H1 (cell line): ENCODE measurements at regions not wholly inside any gene's neighbourhood (a gene's known extent, or its start where the extent isn't known, plus 50 kb on each side); places are given as distances from the start of the nearest gene placed in this dataset.

ENCODE experiments used
- CTCF ChIA-PET: fragments of 300-600 bp; sonication (Branson Sonifier 250); formaldehyde crosslinking; loops from one replicate; lab custom pipeline; 2021; ENCODE audit not compliant: partially characterized antibody; lab: Charles Lee
- POLR2A ChIA-PET: fragments of 300-600 bp; sonication (Branson Sonifier 250); formaldehyde crosslinking; loops from one replicate; lab custom pipeline; 2021; ENCODE audit warnings: inconsistent platforms; ENCODE audit not compliant: partially characterized antibody; lab: Charles Lee
- DNase-seq, 2 experiments: peaks; one replicate each; pipeline versions ENCODE4 v3.0.0 to v3.0.0-alpha.2; 2010 to 2022; ENCODE audit warnings: low spot score in 2 of 2, low read depth in 1 of 2, mixed read lengths in 1 of 2
- FAIRE-seq: peaks from 2 replicates; lab custom pipeline; 2011; peaks lifted over from hg19 to GRCh38; lab: Jason Lieb, UNC
- H2AFZ ChIP-seq: 2 replicates; pipeline ENCODE4 v1.8.1; 2012; ENCODE audit warnings: low read length, inconsistent platforms
- H2AK5ac ChIP-seq: 2 replicates; pipeline ENCODE4 v1.6.1; 2013; ENCODE audit warnings: low read depth, low read length
- H2BK120ac ChIP-seq: replicated peaks from 2 replicates; pipeline ENCODE3; 2013; ENCODE audit warnings: low read depth, low read length, inconsistent platforms
- H2BK12ac ChIP-seq: 2 replicates; pipeline ENCODE4 v1.6.1; 2013; ENCODE audit warnings: low read depth, low read length
- H2BK15ac ChIP-seq: 2 replicates; pipeline ENCODE4 v1.6.1; 2013; ENCODE audit warnings: low read length
- H2BK20ac ChIP-seq: 2 replicates; pipeline ENCODE4 v1.6.1; 2013; ENCODE audit warnings: low read length
- H2BK5ac ChIP-seq: 2 replicates; pipeline ENCODE4 v1.6.1; 2013; ENCODE audit warnings: low read depth, low read length
- H3K14ac ChIP-seq: 2 replicates; pipeline ENCODE4 v1.6.1; 2013; ENCODE audit warnings: inconsistent platforms; ENCODE audit not compliant: insufficient read length
- H3K18ac ChIP-seq: 2 replicates; pipeline ENCODE4 v1.6.1; 2013; ENCODE audit warnings: low read length; ENCODE audit errors: extremely low read depth
- H3K23ac ChIP-seq: 2 replicates; pipeline ENCODE4 v1.6.1; 2013; ENCODE audit warnings: inconsistent platforms; ENCODE audit not compliant: insufficient read length
- H3K23me2 ChIP-seq: 2 replicates; pipeline ENCODE4 v1.6.1; 2013; ENCODE audit warnings: low read depth, low read length
- H3K27ac ChIP-seq: 2 replicates; pipeline ENCODE4 v1.6.1; 2011; ENCODE audit warnings: low read depth, low read length, inconsistent platforms
- H3K27me3 ChIP-seq, 4 experiments: replicated peaks in 1 of 4; 1 replicate in 1 of 4; 2 replicates in 3 of 4; pipeline versions ENCODE4 v1.6.1 to v1.8.1; 2011 to 2013; ENCODE audit warnings: low read length in 3 of 4, mild to moderate bottlenecking in 3 of 4, inconsistent platforms in 2 of 4, mixed read lengths in 2 of 4, moderate library complexity in 1 of 4; ENCODE audit not compliant: control insufficient read depth in 3 of 4, insufficient read depth in 3 of 4; ENCODE audit errors: extremely low read depth in 1 of 4
- H3K36me3 ChIP-seq, 4 experiments: 2 replicates each; pipeline versions ENCODE4 v1.6.1 to v1.8.1; 2011 to 2013; ENCODE audit warnings: mild to moderate bottlenecking in 4 of 4, low read length in 3 of 4, moderate library complexity in 2 of 4, control low read depth in 1 of 4, inconsistent platforms in 1 of 4; ENCODE audit not compliant: insufficient read depth in 4 of 4, control insufficient read depth in 2 of 4
- H3K4ac ChIP-seq: replicated peaks from 2 replicates; pipeline ENCODE3; 2013; ENCODE audit warnings: low read length, low read depth, mixed read lengths, inconsistent platforms; ENCODE audit not compliant: insufficient read length
- H3K4me1 ChIP-seq, 4 experiments: replicated peaks in 1 of 4; 1 replicate in 1 of 4; 2 replicates in 3 of 4; pipeline versions ENCODE4 v1.6.1 to v1.8.1; 2011 to 2013; ENCODE audit warnings: low read length in 3 of 4, inconsistent platforms in 2 of 4, mixed read lengths in 1 of 4; ENCODE audit not compliant: insufficient read depth in 4 of 4, control insufficient read depth in 3 of 4
- H3K4me2 ChIP-seq, 2 experiments: 2 replicates each; pipeline versions ENCODE4 v1.6.1 to v1.8.1; 2011 to 2013; ENCODE audit warnings: low read depth in 2 of 2, low read length in 2 of 2, control low read depth in 1 of 2, inconsistent platforms in 1 of 2, mild to moderate bottlenecking in 1 of 2; ENCODE audit not compliant: insufficient read depth in 1 of 2
- H3K4me3 ChIP-seq, 4 experiments: fragments of 200-600, 300-600 bp in 1 of 4; sonication (generic), shearing (Covaris generic), sonication (Bioruptor Twin) in 1 of 4; 2 replicates each; pipeline versions ENCODE4 v1.5.1 to v1.8.1; 2011 to 2016; ENCODE audit warnings: low read length in 4 of 4, low read depth in 3 of 4, control low read depth in 2 of 4, inconsistent platforms in 2 of 4, mild to moderate bottlenecking in 2 of 4, mixed read lengths in 1 of 4, moderate library complexity in 1 of 4; ENCODE audit not compliant: insufficient read depth in 2 of 4; ENCODE audit errors: extremely low read depth in 1 of 4
- H3K56ac ChIP-seq: replicated peaks from 2 replicates; pipeline ENCODE3; 2013; ENCODE audit warnings: low read depth, mild to moderate bottlenecking, mixed read lengths, low read length, inconsistent platforms; ENCODE audit not compliant: insufficient read length
- H3K79me1 ChIP-seq: 2 replicates; pipeline ENCODE4 v1.6.1; 2013; ENCODE audit warnings: low read depth, low read length, control low read depth
- H3K79me2 ChIP-seq, 2 experiments: 2 replicates each; pipeline versions ENCODE4 v1.6.1 to v1.8.1; 2012 to 2013; ENCODE audit warnings: low read length in 2 of 2, mild to moderate bottlenecking in 2 of 2, inconsistent platforms in 1 of 2; ENCODE audit not compliant: insufficient read depth in 2 of 2, control insufficient read depth in 1 of 2
- H3K9ac ChIP-seq, 4 experiments: replicated peaks in 1 of 4; 1 replicate in 1 of 4; 2 replicates in 3 of 4; pipeline versions ENCODE4 v1.6.1 to v1.8.1; 2011 to 2013; ENCODE audit warnings: low read depth in 3 of 4, low read length in 3 of 4, control low read depth in 2 of 4, mild to moderate bottlenecking in 2 of 4, moderate library complexity in 2 of 4, inconsistent platforms in 1 of 4; ENCODE audit errors: extremely low read depth in 1 of 4
- H3K9me3 ChIP-seq, 2 experiments: 2 replicates each; pipeline versions ENCODE4 v1.6.1 to v1.8.1; 2012 to 2013; ENCODE audit warnings: mild to moderate bottlenecking in 2 of 2, moderate library complexity in 2 of 2, control low read depth in 1 of 2, inconsistent platforms in 1 of 2, low read depth in 1 of 2, low read length in 1 of 2, mixed read lengths in 1 of 2; ENCODE audit not compliant: insufficient read depth in 2 of 2
- H4K20me1 ChIP-seq, 2 experiments: replicated peaks in 1 of 2; 2 replicates each; pipeline versions ENCODE3 to v1.8.1; 2011 to 2013; ENCODE audit warnings: inconsistent platforms in 2 of 2, low read length in 2 of 2, mild to moderate bottlenecking in 1 of 2; ENCODE audit not compliant: insufficient read depth in 2 of 2, control insufficient read depth in 1 of 2
- H4K5ac ChIP-seq: 2 replicates; pipeline ENCODE4 v1.6.1; 2013; ENCODE audit warnings: low read length, low read depth, mixed read lengths, inconsistent platforms; ENCODE audit not compliant: insufficient read length
- H4K8ac ChIP-seq: 2 replicates; pipeline ENCODE4 v1.8.0; 2013; ENCODE audit warnings: mild to moderate bottlenecking, moderate library complexity, low read length, inconsistent platforms; ENCODE audit not compliant: insufficient read depth; ENCODE audit errors: extremely low read depth
- H4K91ac ChIP-seq: replicated peaks from 2 replicates; pipeline ENCODE3; 2013; ENCODE audit warnings: low read length, mixed read lengths, inconsistent platforms; ENCODE audit not compliant: insufficient read length
- BACH1 ChIP-seq: IDR thresholded peaks from 2 replicates; pipeline ENCODE4 v1.6.1; 2012; ENCODE audit warnings: low read length, improper control_type of control experiment
- CHD1 ChIP-seq: IDR thresholded peaks from 2 replicates; pipeline ENCODE4 v1.6.1; 2012; ENCODE audit warnings: low read depth, low read length, improper control_type of control experiment
- CREB1 ChIP-seq: IDR thresholded peaks from 2 replicates; pipeline ENCODE4 v1.6.1; 2012; ENCODE audit warnings: inconsistent platforms
- GABPA ChIP-seq: IDR thresholded peaks from 2 replicates; pipeline ENCODE4 v1.6.1; 2011; ENCODE audit warnings: mild to moderate bottlenecking, low read length, moderate library complexity, borderline replicate concordance; ENCODE audit not compliant: insufficient read depth
- KDM1A ChIP-seq: fragments of 200-600, 300-600 bp; sonication (generic); IDR thresholded peaks from 2 replicates; pipeline ENCODE4 v1.7.1; 2016; ENCODE audit warnings: mild to moderate bottlenecking, low read length, borderline replicate concordance
- KDM4A ChIP-seq: IDR thresholded peaks from one replicate; pipeline ENCODE4 v1.7.1; 2012; ENCODE audit warnings: low read depth, mild to moderate bottlenecking, moderate library complexity, low read length, inconsistent platforms; ENCODE audit not compliant: severe bottlenecking
- NRF1 ChIP-seq: IDR thresholded peaks from 2 replicates; pipeline ENCODE4 v1.6.1; 2011; ENCODE audit warnings: mild to moderate bottlenecking, low read depth, low read length, improper control_type of control experiment
- POLR2A ChIP-seq, 2 experiments: IDR thresholded peaks; 1 replicate in 1 of 2; 2 replicates in 1 of 2; pipeline ENCODE4 v1.6.1; 2011; ENCODE audit warnings: low read depth in 2 of 2, low read length in 2 of 2, mild to moderate bottlenecking in 2 of 2; ENCODE audit errors: control extremely low read depth in 1 of 2
- POLR2AphosphoS5 ChIP-seq: IDR thresholded peaks from 2 replicates; pipeline ENCODE4 v1.6.1; 2011; ENCODE audit warnings: low read depth, low read length
- TAF1 ChIP-seq: IDR thresholded peaks from 2 replicates; pipeline ENCODE4 v1.6.1; 2011; ENCODE audit warnings: mild to moderate bottlenecking, low read depth, low read length
- YY1 ChIP-seq: IDR thresholded peaks from 2 replicates; pipeline ENCODE4 v1.6.1; 2011; ENCODE audit warnings: low read depth, mild to moderate bottlenecking, low read length

GRCh38 chr16:27665881-27666280, 115.9 kb downstream of the KATNIP start:
- Histone ChIP-seq H3K9ac (no peak overlapping the region), H3K14ac (no peak overlapping the region), H3K27ac (no peak overlapping the region), H2AFZ (no peak overlapping the region)
- TF ChIP-seq TAF1 = no peak
- no peak for TF ChIP-seq YY1
- TF ChIP-seq NRF1 = no peak
- TF ChIP-seq POLR2A (IDR thresholded peaks at IDR 0.05; ENCODE audit: control extremely low read depth in 1 of 2, low read depth in 2 of 2, low read length in 2 of 2) = no peak
- TF ChIP-seq KDM4A = no peak
- TF ChIP-seq BACH1 = no peak
- no peak for TF ChIP-seq KDM1A
- TF ChIP-seq GABPA = no peak
- TF ChIP-seq POLR2AphosphoS5 = no peak
- TF ChIP-seq CHD1 = no peak
- TF ChIP-seq CREB1 = no peak
- TF ChIP-seq, all 59 proteins: peak for 0
- H3K23me2 ChIP-seq = no peaks in the 10 kb centered on the region
- no peaks in the 10 kb centered on the region for H3K79me1 ChIP-seq
- no peak overlapping the region for H2BK15ac ChIP-seq
- H2BK20ac ChIP-seq = no peak overlapping the region
- ChIA-PET POLR2A (no interaction called here), CTCF (no interaction called here)
- no peak overlapping the region for H4K8ac ChIP-seq
- no peak overlapping the region for H4K91ac ChIP-seq
- H3K79me2 ChIP-seq = no peaks in the 10 kb centered on the region
- no peak overlapping the region for H3K4ac ChIP-seq
- no peaks in the 10 kb centered on the region for H3K36me3 ChIP-seq
- no peak overlapping the region for H3K56ac ChIP-seq
- H2AK5ac ChIP-seq = no peak overlapping the region
- H3K23ac ChIP-seq = no peak overlapping the region
- no peaks in the 10 kb centered on the region for H3K27me3 ChIP-seq
- H3K9me3 ChIP-seq = no peaks in the 10 kb centered on the region
- no peak overlapping the region for H4K5ac ChIP-seq
- no peak for FAIRE-seq
- H3K4me3 ChIP-seq = no peak overlapping the region
- no peak for DNase-seq
- H4K20me1 ChIP-seq = no peaks in the 10 kb centered on the region
- no peak overlapping the region for H3K18ac ChIP-seq
- H2BK12ac ChIP-seq = no peak overlapping the region
- no peak overlapping the region for H3K4me2 ChIP-seq
- no peak overlapping the region for H2BK5ac ChIP-seq
- no peak overlapping the region for H2BK120ac ChIP-seq
- no peaks in the 10 kb centered on the region; a peak in 2 of 7 replicates for H3K4me1 ChIP-seq
